Tibial nerve (tissue), 4 donors: ENCODE measurements at regions not wholly inside any gene's neighbourhood (a gene's known extent, or its start where the extent isn't known, plus 50 kb on each side); places are given as distances from the start of the nearest gene placed in this dataset.
"Not testable (repeated sequence)": the region's sequence is repeated elsewhere in the genome, so short reads cannot be mapped to it uniquely, and the experiment has no call there.

ENCODE experiments used
- DNase-seq, 2 donors: peaks; one replicate each; pipeline ENCODE4 v3.0.0-alpha.2; 2019; ENCODE audit warnings: low spot score in 2 of 2
- H3K27ac ChIP-seq, 4 donors: fragments of 200-600 bp; sonication (generic) in 3 of 4; one replicate each; pipeline ENCODE4 v1.5.1; 2017 to 2019; ENCODE audit warnings: mild to moderate bottlenecking in 1 of 4
- H3K27me3 ChIP-seq, 2 donors: fragments of 200-600 bp; sonication (generic) in 1 of 2; one replicate each; pipeline versions ENCODE4 v1.5.1 to v1.6.0; 2017 to 2019
- H3K36me3 ChIP-seq, 3 donors: fragments of 200-600 bp; sonication (generic); one replicate each; pipeline ENCODE4 v1.5.1; 2018 to 2019
- H3K4me1 ChIP-seq, 4 donors: fragments of 200-600 bp; sonication (generic) in 3 of 4; one replicate each; pipeline ENCODE4 v1.5.1; 2017 to 2019
- H3K4me3 ChIP-seq, 4 donors: fragments of 200-600 bp; sonication (generic) in 3 of 4; one replicate each; pipeline ENCODE4 v1.5.1; 2017 to 2019; ENCODE audit warnings: mild to moderate bottlenecking in 1 of 4, moderate library complexity in 1 of 4
- H3K9me3 ChIP-seq, 4 donors: fragments of 200-600 bp; sonication (generic) in 3 of 4; one replicate each; pipeline ENCODE4 v1.5.1; 2017 to 2019
- CTCF ChIP-seq, 5 experiments: fragments of 200-600 bp in 3 of 5; fragments of 450-650 bp in 2 of 5; sonication (generic) in 3 of 5; IDR thresholded peaks; one replicate each; pipeline ENCODE4 v1.5.1; 2016 to 2019; ENCODE audit warnings: antibody characterized with exemption in 5 of 5, mild to moderate bottlenecking in 3 of 5, moderate library complexity in 2 of 5
- EP300 ChIP-seq, 2 donors: sonication (generic); formaldehyde crosslinking; IDR thresholded peaks; one replicate each; pipeline ENCODE4 v1.6.1; 2017; ENCODE audit warnings: antibody characterized with exemption in 2 of 2, mild to moderate bottlenecking in 1 of 2
- POLR2A ChIP-seq, 2 donors: fragments of 450-650 bp; IDR thresholded peaks; one replicate each; pipeline ENCODE4 v1.6.1; 2017; ENCODE audit warnings: antibody characterized with exemption in 2 of 2, mild to moderate bottlenecking in 2 of 2, moderate library complexity in 2 of 2
- WGBS, 2 donors: methylation state at CpG; one replicate each; pipeline ENCODE4 v1.1.5; 2018; 5-methylcytosine and 5-hydroxymethylcytosine counted together

DNA sequence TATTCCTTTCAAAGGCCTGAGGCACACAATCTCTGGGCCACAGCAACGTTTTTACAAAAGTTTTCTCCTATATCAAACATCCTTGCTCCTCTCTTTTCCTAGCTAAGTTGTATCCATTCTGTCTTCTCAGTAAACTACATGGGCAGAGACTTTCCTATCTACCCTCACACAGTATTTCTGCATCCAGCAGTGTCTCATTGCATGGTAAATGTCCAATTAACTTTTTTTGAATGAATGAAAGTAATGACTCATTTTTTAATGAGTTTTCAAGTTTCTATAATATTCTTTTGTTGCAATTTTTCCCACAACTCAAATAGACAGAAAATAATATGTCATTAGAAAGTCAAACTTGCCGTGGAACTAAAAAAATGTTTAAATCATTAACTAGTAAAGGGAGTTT is 688.6 kb downstream of the JRKL start:
- Histone ChIP-seq H3K27me3 (no peaks in the 10 kb centered on the region), H3K27ac (no peak overlapping the region), H3K4me3 (no peak overlapping the region), H3K36me3 (no peaks in the 10 kb centered on the region), H3K4me1 (no peaks in the 10 kb centered on the region), H3K9me3 (peaks cover 0 to 11% (median 0%) of the 10 kb centered on the region in 4 donors)
- no peak for TF ChIP-seq POLR2A (IDR thresholded peaks at IDR 0.05)
- no peak for TF ChIP-seq CTCF (IDR thresholded peaks at IDR 0.05)
- TF ChIP-seq EP300 (IDR thresholded peaks at IDR 0.05): no peak
- WGBS, 2 donors: 39 to 42% methylated on average over 2 of the region's 2 CpGs
- no peak for DNase-seq

GRCh38 chr11:97079244-97079643 is 689.4 kb downstream of the JRKL start:
- H3K36me3 ChIP-seq: no peaks in the 10 kb centered on the region
- no peak for DNase-seq
- TF ChIP-seq EP300 (IDR thresholded peaks at IDR 0.05): no peak
- no peak for TF ChIP-seq CTCF (IDR thresholded peaks at IDR 0.05)
- TF ChIP-seq POLR2A (IDR thresholded peaks at IDR 0.05): no peak
- H3K9me3 ChIP-seq: peaks cover 0 to 3% (median 0%) of the 10 kb centered on the region in 4 donors
- no peaks in the 10 kb centered on the region for H3K4me1 ChIP-seq
- no peaks in the 10 kb centered on the region for H3K27me3 ChIP-seq
- H3K4me3 ChIP-seq: no peak overlapping the region
- no peak overlapping the region for H3K27ac ChIP-seq

GRCh38 chr11:97087419-97087818 is 697.6 kb downstream of the JRKL start:
- Histone ChIP-seq H3K4me3 (no peak overlapping the region), H3K9me3 (no peaks in the 10 kb centered on the region), H3K4me1 (no peaks in the 10 kb centered on the region), H3K36me3 (no peaks in the 10 kb centered on the region), H3K27me3 (no peaks in the 10 kb centered on the region), H3K27ac (no peak overlapping the region)
- no peak for DNase-seq
- WGBS, 2 donors: 81 to 82% methylated on average over 2 of the region's 2 CpGs
- TF ChIP-seq CTCF (IDR thresholded peaks at IDR 0.05): no peak

GRCh38 chr11:97092823-97093222 is 703.0 kb downstream of the JRKL start:
- 59% methylated on average over 1 of the region's 1 CpG for WGBS, 2 donors
- no peak overlapping the region for H3K4me3 ChIP-seq
- H3K9me3 ChIP-seq: no peaks in the 10 kb centered on the region
- H3K36me3 ChIP-seq: no peaks in the 10 kb centered on the region
- no peaks in the 10 kb centered on the region for H3K4me1 ChIP-seq
- TF ChIP-seq CTCF (IDR thresholded peaks at IDR 0.05) (no peak), POLR2A (IDR thresholded peaks at IDR 0.05) (no peak), EP300 (IDR thresholded peaks at IDR 0.05) (no peak)
- no peak overlapping the region for H3K27ac ChIP-seq
- no peak for DNase-seq
- H3K27me3 ChIP-seq: no peaks in the 10 kb centered on the region

- not testable (repeated sequence) for H3K36me3 ChIP-seq, H3K9me3 ChIP-seq, H3K27ac ChIP-seq, DNase-seq, H3K27me3 ChIP-seq, H3K4me3 ChIP-seq, H3K4me1 ChIP-seq
- WGBS, 2 donors: 97% methylated on average over 3 of the region's 3 CpGs
Observed at GRCh38 chr11:97102180-97102579, 712.4 kb downstream of the JRKL start.

GRCh38 chr11:97107604-97108003 is 717.8 kb downstream of the JRKL start:
- Histone ChIP-seq H3K4me1 (no peaks in the 10 kb centered on the region), H3K36me3 (no peaks in the 10 kb centered on the region), H3K27me3 (no peaks in the 10 kb centered on the region), H3K4me3 (no peak overlapping the region), H3K27ac (no peak overlapping the region), H3K9me3 (no peaks in the 10 kb centered on the region)
- TF ChIP-seq POLR2A (IDR thresholded peaks at IDR 0.05) (no peak), CTCF (IDR thresholded peaks at IDR 0.05) (no peak), EP300 (IDR thresholded peaks at IDR 0.05) (no peak)
- no peak for DNase-seq
